NCI-H460 (cell line): ENCODE measurements at regions not wholly inside any gene's neighbourhood (a gene's known extent, or its start where the extent isn't known, plus 50 kb on each side); places are given as distances from the start of the nearest gene placed in this dataset.
"Not testable (repeated sequence)": the region's sequence is repeated elsewhere in the genome, so short reads cannot be mapped to it uniquely, and the experiment has no call there.

Experiments
- DNase-seq: peaks from one replicate; pipeline ENCODE4 v3.0.0-alpha.2; 2016; ENCODE audit warnings: low read depth; ENCODE audit errors: extremely low read depth

- DNase-seq: no peak
Observed at GRCh38 chr6:140003217-140003616, 628.8 kb upstream of the CITED2 start.

- DNase-seq: no peak
Observed at GRCh38 chr6:140002396-140003022, 628.1 kb upstream of the CITED2 start.

- no peak for DNase-seq
Observed at GRCh38 chr6:140001821-140002341, 627.4 kb upstream of the CITED2 start.

- no peak for DNase-seq
Observed at GRCh38 chr6:140001005-140001404, 626.6 kb upstream of the CITED2 start.

- not testable (repeated sequence) for DNase-seq
Observed at GRCh38 chr6:139999661-140000060, 625.2 kb upstream of the CITED2 start.

- not testable (repeated sequence) for DNase-seq
Observed at GRCh38 chr6:139998478-139998877, 624.0 kb upstream of the CITED2 start.

GRCh38 chr6:139996253-139996834 lies 621.9 kb upstream of the CITED2 start:
- peak; percentile 19 for DNase-seq

- no peak for DNase-seq
Observed at GRCh38 chr6:139994998-139995397, 620.5 kb upstream of the CITED2 start.

- DNase-seq: no peak
Observed at GRCh38 chr6:139990856-139991465, 616.5 kb upstream of the CITED2 start.

GRCh38 chr6:139990026-139990686 lies 615.7 kb upstream of the CITED2 start:
- DNase-seq: no peak

GRCh38 chr6:139988685-139989084 lies 614.2 kb upstream of the CITED2 start:
- no peak for DNase-seq

GRCh38 chr6:139987091-139987490 lies 612.6 kb upstream of the CITED2 start:
- no peak for DNase-seq

- DNase-seq: no peak
Observed at GRCh38 chr6:139985236-139985815, 610.9 kb upstream of the CITED2 start.

GRCh38 chr6:139984317-139984716 lies 609.9 kb upstream of the CITED2 start:
- DNase-seq: no peak

- no peak for DNase-seq
Observed at GRCh38 chr6:139983555-139984276, 609.3 kb upstream of the CITED2 start.

- DNase-seq: peak; percentile 26
Observed at GRCh38 chr6:139982652-139983295, 608.3 kb upstream of the CITED2 start.

- no peak for DNase-seq
Observed at GRCh38 chr6:139982195-139982594, 607.7 kb upstream of the CITED2 start.

GRCh38 chr6:139981768-139982181 lies 607.3 kb upstream of the CITED2 start:
- peak; percentile 61 for DNase-seq

GRCh38 chr6:139981066-139981624 lies 606.7 kb upstream of the CITED2 start:
- DNase-seq: no peak

GRCh38 chr6:139980631-139981030 lies 606.2 kb upstream of the CITED2 start:
- not testable (repeated sequence) for DNase-seq
